HCT116 (cell line): ENCODE measurements at regions not wholly inside any gene's neighbourhood (a gene's known extent, or its start where the extent isn't known, plus 50 kb on each side); places are given as distances from the start of the nearest gene placed in this dataset.

Source experiments
- ATAC-seq: fragments of 200-7000 bp; cut with Tn5 transposase; 2 replicates; pipeline ENCODE4 v1.9.1; 2020; ENCODE audit warnings: mild to moderate bottlenecking, moderate library complexity
- BruUV-seq: library from RNA; stranded (reverse); fragments of 400-500 nt; replicated peaks from 2 replicates; lab custom pipeline; 2021; lab: Mats Ljungman, UMichigan
- CTCF ChIA-PET: fragments of 300-600 bp; sonication (Branson Sonifier 250); formaldehyde crosslinking; loops from one replicate; lab custom pipeline; 2021; ENCODE audit warnings: antibody characterized with exemption; lab: Charles Lee
- POLR2A ChIA-PET: fragments of 300-600, 350-600 bp; sonication (Branson Sonifier 250); formaldehyde crosslinking; loops from one replicate; lab custom pipeline; 2021; ENCODE audit warnings: antibody characterized with exemption; lab: Charles Lee
- RAD21 ChIA-PET, 2 experiments: fragments of 300-600 bp; sonication (Branson Sonifier 250); formaldehyde crosslinking; loops; one replicate each; lab custom pipeline; 2023; ENCODE audit warnings: low total read pairs in 2 of 2; ENCODE audit not compliant: uncharacterized antibody in 2 of 2, unreplicated experiment in 2 of 2, low non-redundant PET in 1 of 2; lab: Charles Lee
- DNase-seq: peaks from one replicate; pipeline ENCODE4 v3.0.0-alpha.2; 2010; ENCODE audit warnings: low read depth, low spot score
- H2AFZ ChIP-seq: fragments of 200-600 bp; shearing (Covaris generic), sonication (generic); 2 replicates; pipeline ENCODE4 v1.6.1; 2017; ENCODE audit warnings: low read depth, mixed run types, mixed read lengths, antibody characterized with exemption, low read length; ENCODE audit not compliant: poor library complexity, severe bottlenecking
- H3K27ac ChIP-seq: 2 replicates; pipeline ENCODE4 v1.5.1; 2012; ENCODE audit warnings: low read depth, low read length
- H3K27me3 ChIP-seq: fragments of 200-600 bp; sonication (generic); 2 replicates; pipeline ENCODE4 v1.6.1; 2016; ENCODE audit warnings: mixed run types, low read length, mixed read lengths; ENCODE audit not compliant: insufficient read depth
- H3K36me3 ChIP-seq, 2 experiments: fragments of 200-500 bp in 1 of 2; fragments of 200-600 bp in 1 of 2; sonication (Bioruptor generic) in 1 of 2; sonication (generic) in 1 of 2; 2 replicates each; pipeline versions ENCODE4 v1.5.1 to v1.6.1; 2014 to 2016; ENCODE audit warnings: low read length in 2 of 2, inconsistent platforms in 1 of 2, mixed read lengths in 1 of 2, mixed run types in 1 of 2; ENCODE audit not compliant: insufficient read depth in 2 of 2, control insufficient read depth in 1 of 2
- H3K4me1 ChIP-seq, 2 experiments: fragments of 200-600 bp in 1 of 2; sonication (generic) in 1 of 2; 2 replicates each; pipeline versions ENCODE4 v1.5.1 to v1.6.1; 2012 to 2017; ENCODE audit warnings: low read length in 2 of 2, inconsistent platforms in 1 of 2, mild to moderate bottlenecking in 1 of 2, mixed read lengths in 1 of 2, mixed run types in 1 of 2, moderate library complexity in 1 of 2; ENCODE audit not compliant: insufficient read depth in 2 of 2, control insufficient read depth in 1 of 2
- H3K4me2 ChIP-seq: fragments of 200-600 bp; sonication (generic); 2 replicates; pipeline ENCODE4 v1.6.1; 2017; ENCODE audit warnings: mixed run types, low read length, mixed read lengths
- H3K4me3 ChIP-seq, 2 experiments: fragments of 200-600 bp in 1 of 2; sonication (generic) in 1 of 2; replicated peaks in 1 of 2; 2 replicates each; pipeline ENCODE4 v1.5.1; 2011 to 2016; ENCODE audit warnings: low read length in 2 of 2, control low read depth in 1 of 2, low read depth in 1 of 2, mild to moderate bottlenecking in 1 of 2, mixed read lengths in 1 of 2, mixed run types in 1 of 2
- H3K79me2 ChIP-seq: fragments of 200-600 bp; sonication (generic); 2 replicates; pipeline ENCODE4 v1.6.1; 2017; ENCODE audit warnings: mild to moderate bottlenecking, mixed run types, low read length, moderate library complexity, mixed read lengths; ENCODE audit not compliant: insufficient read depth
- H3K9ac ChIP-seq: fragments of 200-600 bp; sonication (generic); 2 replicates; pipeline ENCODE4 v1.6.1; 2016; ENCODE audit warnings: low read length, mixed read lengths
- H3K9me2 ChIP-seq: fragments of 200-600 bp; sonication (generic), shearing (Covaris generic); 2 replicates; pipeline ENCODE4 v1.6.1; 2017; ENCODE audit warnings: mixed run types, mild to moderate bottlenecking, moderate library complexity; ENCODE audit not compliant: insufficient read depth
- H3K9me3 ChIP-seq, 2 experiments: fragments of 200-500 bp in 1 of 2; fragments of 200-600 bp in 1 of 2; sonication (Bioruptor generic) in 1 of 2; sonication (generic) in 1 of 2; 2 replicates each; pipeline ENCODE4 v1.6.1; 2014 to 2017; ENCODE audit warnings: low read length in 2 of 2, mixed read lengths in 2 of 2, inconsistent platforms in 1 of 2, low read depth in 1 of 2, mild to moderate bottlenecking in 1 of 2, mixed run types in 1 of 2, moderate library complexity in 1 of 2; ENCODE audit not compliant: control insufficient read depth in 1 of 2, insufficient read depth in 1 of 2
- H4K20me1 ChIP-seq: fragments of 200-600 bp; sonication (generic), shearing (Covaris generic); 2 replicates; pipeline ENCODE4 v1.6.1; 2017; ENCODE audit warnings: mixed run types, mild to moderate bottlenecking, moderate library complexity; ENCODE audit not compliant: insufficient read depth
- ATF3 ChIP-seq: IDR thresholded peaks from 2 replicates; pipeline ENCODE4 v1.6.1; 2012
- CBX3 ChIP-seq: IDR thresholded peaks from 2 replicates; pipeline ENCODE4 v1.6.1; 2012; ENCODE audit warnings: low read depth
- CEBPB ChIP-seq: IDR thresholded peaks from 2 replicates; pipeline ENCODE4 v1.6.1; 2012; ENCODE audit warnings: low read depth
- CTCF ChIP-seq, 3 experiments: fragments of 200-600 bp in 1 of 3; sonication (generic) in 1 of 3; IDR thresholded peaks in 2 of 3; conservative IDR thresholded peaks in 1 of 3; 2 replicates each; pipeline ENCODE4 v1.5.1; 2012 to 2017; ENCODE audit warnings: low read depth in 2 of 3, low read length in 2 of 3, antibody characterized with exemption in 1 of 3, borderline replicate concordance in 1 of 3, control low read depth in 1 of 3, mild to moderate bottlenecking in 1 of 3, mixed read lengths in 1 of 3, mixed run types in 1 of 3, moderate library complexity in 1 of 3; ENCODE audit not compliant: insufficient read depth in 1 of 3
- EGR1 ChIP-seq: IDR thresholded peaks from 2 replicates; pipeline ENCODE4 v1.6.1; 2012; ENCODE audit warnings: low read depth
- ELF1 ChIP-seq: IDR thresholded peaks from 2 replicates; pipeline ENCODE4 v1.6.1; 2012; ENCODE audit warnings: low read depth, borderline replicate concordance
- EZH2 ChIP-seq: fragments of 200-600 bp; sonication (generic); IDR thresholded peaks from 2 replicates; pipeline ENCODE4 v1.6.1; 2017; ENCODE audit warnings: antibody characterized with exemption, mixed run types
- EZH2phosphoT487 ChIP-seq: fragments of 200-600 bp; IDR thresholded peaks from 2 replicates; pipeline ENCODE4 v1.6.1; 2018; ENCODE audit warnings: antibody characterized with exemption, borderline replicate concordance
- FOSL1 ChIP-seq: IDR thresholded peaks from 2 replicates; pipeline ENCODE4 v1.6.1; 2012; ENCODE audit warnings: low read depth
- MAX ChIP-seq: IDR thresholded peaks from 2 replicates; pipeline ENCODE4 v1.6.1; 2012
- POLR2A ChIP-seq: IDR thresholded peaks from 2 replicates; pipeline ENCODE4 v1.7.0; 2011; ENCODE audit warnings: borderline replicate concordance; ENCODE audit not compliant: insufficient read depth, insufficient read length; ENCODE audit errors: extremely low read depth
- POLR2AphosphoS5 ChIP-seq: IDR thresholded peaks from 2 replicates; pipeline ENCODE4 v1.6.1; 2011; ENCODE audit warnings: mild to moderate bottlenecking, low read depth, low read length, moderate library complexity
- RAD21 ChIP-seq: IDR thresholded peaks from 2 replicates; pipeline ENCODE4 v1.6.1; 2012; ENCODE audit warnings: low read depth, mild to moderate bottlenecking
- REST ChIP-seq: IDR thresholded peaks from 2 replicates; pipeline ENCODE4 v1.6.1; 2012; ENCODE audit warnings: low read depth
- SIN3A ChIP-seq: IDR thresholded peaks from 2 replicates; pipeline ENCODE4 v1.6.1; 2012; ENCODE audit warnings: low read depth
- SRF ChIP-seq: IDR thresholded peaks from 2 replicates; pipeline ENCODE4 v1.6.1; 2012; ENCODE audit warnings: low read depth
- TCF7L2 ChIP-seq: IDR thresholded peaks from 2 replicates; pipeline ENCODE4 v1.7.0; 2011; ENCODE audit warnings: borderline replicate concordance, inconsistent platforms; ENCODE audit not compliant: insufficient read depth, insufficient read length; ENCODE audit errors: extremely low read depth
- YY1 ChIP-seq: IDR thresholded peaks from 2 replicates; pipeline ENCODE4 v1.6.1; 2011; ENCODE audit warnings: low read length, low read depth, moderate library complexity, mild to moderate bottlenecking; ENCODE audit not compliant: insufficient replicate concordance; ENCODE audit errors: extremely low read depth
- ZFX ChIP-seq: fragments of 450-650 bp; IDR thresholded peaks from 2 replicates; pipeline ENCODE4 v1.6.1; 2017
- intact Hi-C: fragments of 100-400 bp; cut with micrococcal nuclease; formaldehyde crosslinking; loops from 2 replicates; pipeline ENCODE4 v1.10.0; 2022

- Histone ChIP-seq H3K4me3 (no peak overlapping the region), H3K9me2 (no peaks in the 10 kb centered on the region), H4K20me1 (no peaks in the 10 kb centered on the region), H3K27ac (no peak overlapping the region), H3K36me3 (no peaks in the 10 kb centered on the region), H3K4me2 (no peak overlapping the region), H3K9ac (no peak overlapping the region), H2AFZ (no peak overlapping the region), H3K9me3 (no peaks in the 10 kb centered on the region), H3K27me3 (peaks cover 15% of the 10 kb centered on the region; the same call in 1 of the 2 replicates), H3K79me2 (no peaks in the 10 kb centered on the region), H3K4me1 (peaks cover 0 to 9% of the 10 kb centered on the region in 2 experiments; a peak in 1 of 4 replicates)
- TF ChIP-seq ELF1 (no peak), ZFX (no peak), YY1 (no peak), MAX (no peak), SRF (no peak), CTCF (IDR thresholded peaks at IDR 0.05 in 2 of 3, conservative IDR thresholded peaks at IDR 0.05 in 1 of 3; ENCODE audit: borderline replicate concordance in 1 of 3, insufficient read depth in 1 of 3, low read depth in 2 of 3, low read length in 2 of 3) (no peak), TCF7L2 (no peak), POLR2AphosphoS5 (no peak), EZH2phosphoT487 (no peak), CEBPB (no peak), SIN3A (no peak), EZH2 (no peak), FOSL1 (no peak), RAD21 (no peak), CBX3 (no peak), REST (no peak), EGR1 (no peak), ATF3 (no peak), POLR2A (no peak)
- ChIA-PET CTCF (no interaction called here), RAD21 (no interaction called here), POLR2A (no interaction called here)
- no TSS peak for BruUV-seq
- intact Hi-C loops, result no loop called here
- ATAC-seq (no peak), DNase-seq (no peak)
Observed at GRCh38 chr16:50461400-50461760, 86.8 kb upstream of the NKD1 start.
